PFSK-1 (cell line): ENCODE measurements at regions not wholly inside any gene's neighbourhood (a gene's known extent, or its start where the extent isn't known, plus 50 kb on each side); places are given as distances from the start of the nearest gene placed in this dataset.

Experiments
- POLR2AphosphoS5 ChIP-seq: IDR thresholded peaks from 2 replicates; pipeline ENCODE4 v1.6.1; 2012; ENCODE audit warnings: low read depth, mild to moderate bottlenecking, control low read depth, low read length, moderate library complexity
- SIN3A ChIP-seq: IDR thresholded peaks from 2 replicates; pipeline ENCODE4 v1.6.1; 2012; ENCODE audit warnings: mild to moderate bottlenecking, low read length, moderate library complexity, borderline replicate concordance; ENCODE audit not compliant: insufficient read depth
- TF ChIP-seq, protein P1 (sequence below), 2 experiments: IDR thresholded peaks; 2 replicates each; pipeline versions ENCODE4 v1.6.1 to v1.8.0; 2011 to 2012; ENCODE audit warnings: low read depth in 2 of 2, low read length in 2 of 2, control low read depth in 1 of 2, inconsistent platforms in 1 of 2, mild to moderate bottlenecking in 1 of 2, moderate library complexity in 1 of 2; ENCODE audit not compliant: insufficient read depth in 1 of 2

DNA sequence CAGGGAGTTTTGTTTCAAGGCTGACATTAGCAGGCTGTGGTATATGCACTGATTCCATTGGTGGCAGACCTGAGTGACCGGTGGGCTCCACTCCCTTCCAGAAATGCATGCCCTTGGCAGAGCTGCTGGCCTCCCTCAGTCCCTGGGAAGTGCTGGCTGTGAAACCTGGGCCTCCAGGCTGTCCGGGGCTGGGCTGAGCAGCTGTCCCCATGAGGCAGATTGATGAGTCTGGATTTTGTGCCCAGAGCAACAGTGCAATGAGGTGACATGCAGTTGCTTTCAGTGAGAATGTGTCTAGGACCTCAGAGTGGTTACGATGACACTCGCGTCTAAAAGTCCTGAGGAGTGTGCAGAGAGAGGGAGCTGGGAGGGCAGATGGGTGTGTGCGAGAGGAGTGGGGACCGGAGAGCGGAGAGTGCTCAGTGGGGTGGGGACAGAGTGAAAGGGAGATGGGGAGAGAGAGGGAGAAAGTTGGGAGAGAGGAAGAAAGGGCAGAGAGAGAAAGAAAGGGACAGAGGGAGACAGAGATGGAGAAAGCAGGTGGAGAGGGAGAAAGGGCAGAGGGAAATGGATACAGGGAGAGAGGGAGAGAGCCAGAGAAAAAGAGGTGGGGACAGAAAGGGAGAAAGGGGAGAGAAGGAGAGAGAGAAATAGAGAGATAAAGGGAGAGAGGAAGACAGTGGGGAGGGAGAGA lies 978.3 kb downstream of the BRD1 start:
- TF ChIP-seq SIN3A (no peak), POLR2AphosphoS5 (no peak)
- TF ChIP-seq, protein P1, sequence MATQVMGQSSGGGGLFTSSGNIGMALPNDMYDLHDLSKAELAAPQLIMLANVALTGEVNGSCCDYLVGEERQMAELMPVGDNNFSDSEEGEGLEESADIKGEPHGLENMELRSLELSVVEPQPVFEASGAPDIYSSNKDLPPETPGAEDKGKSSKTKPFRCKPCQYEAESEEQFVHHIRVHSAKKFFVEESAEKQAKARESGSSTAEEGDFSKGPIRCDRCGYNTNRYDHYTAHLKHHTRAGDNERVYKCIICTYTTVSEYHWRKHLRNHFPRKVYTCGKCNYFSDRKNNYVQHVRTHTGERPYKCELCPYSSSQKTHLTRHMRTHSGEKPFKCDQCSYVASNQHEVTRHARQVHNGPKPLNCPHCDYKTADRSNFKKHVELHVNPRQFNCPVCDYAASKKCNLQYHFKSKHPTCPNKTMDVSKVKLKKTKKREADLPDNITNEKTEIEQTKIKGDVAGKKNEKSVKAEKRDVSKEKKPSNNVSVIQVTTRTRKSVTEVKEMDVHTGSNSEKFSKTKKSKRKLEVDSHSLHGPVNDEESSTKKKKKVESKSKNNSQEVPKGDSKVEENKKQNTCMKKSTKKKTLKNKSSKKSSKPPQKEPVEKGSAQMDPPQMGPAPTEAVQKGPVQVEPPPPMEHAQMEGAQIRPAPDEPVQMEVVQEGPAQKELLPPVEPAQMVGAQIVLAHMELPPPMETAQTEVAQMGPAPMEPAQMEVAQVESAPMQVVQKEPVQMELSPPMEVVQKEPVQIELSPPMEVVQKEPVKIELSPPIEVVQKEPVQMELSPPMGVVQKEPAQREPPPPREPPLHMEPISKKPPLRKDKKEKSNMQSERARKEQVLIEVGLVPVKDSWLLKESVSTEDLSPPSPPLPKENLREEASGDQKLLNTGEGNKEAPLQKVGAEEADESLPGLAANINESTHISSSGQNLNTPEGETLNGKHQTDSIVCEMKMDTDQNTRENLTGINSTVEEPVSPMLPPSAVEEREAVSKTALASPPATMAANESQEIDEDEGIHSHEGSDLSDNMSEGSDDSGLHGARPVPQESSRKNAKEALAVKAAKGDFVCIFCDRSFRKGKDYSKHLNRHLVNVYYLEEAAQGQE (IDR thresholded peaks at IDR 0.05; ENCODE audit: insufficient read depth in 1 of 2, low read depth in 2 of 2, low read length in 2 of 2): no peak
